Fibroblast of the aortic adventitia (primary cell): ENCODE measurements at regions not wholly inside any gene's neighbourhood (a gene's known extent, or its start where the extent isn't known, plus 50 kb on each side); places are given as distances from the start of the nearest gene placed in this dataset.

Experiments used
- DNase-seq: peaks from one replicate; pipeline ENCODE4 v3.0.0-alpha.2; 2010; ENCODE audit warnings: low read depth
- H3K4me3 ChIP-seq: 2 replicates; pipeline ENCODE4 v1.5.1; 2011; ENCODE audit warnings: low read depth, mild to moderate bottlenecking, control low read depth, low read length, moderate library complexity
- TF ChIP-seq, protein P1 (sequence below): IDR thresholded peaks from 2 replicates; pipeline ENCODE4 v1.5.1; 2011; ENCODE audit warnings: mild to moderate bottlenecking, low read length, control low read depth, inconsistent platforms; ENCODE audit not compliant: insufficient read depth

GRCh38 chr2:122216071-122216470, 460.6 kb downstream of the TSN start:
- TF ChIP-seq, protein P1, sequence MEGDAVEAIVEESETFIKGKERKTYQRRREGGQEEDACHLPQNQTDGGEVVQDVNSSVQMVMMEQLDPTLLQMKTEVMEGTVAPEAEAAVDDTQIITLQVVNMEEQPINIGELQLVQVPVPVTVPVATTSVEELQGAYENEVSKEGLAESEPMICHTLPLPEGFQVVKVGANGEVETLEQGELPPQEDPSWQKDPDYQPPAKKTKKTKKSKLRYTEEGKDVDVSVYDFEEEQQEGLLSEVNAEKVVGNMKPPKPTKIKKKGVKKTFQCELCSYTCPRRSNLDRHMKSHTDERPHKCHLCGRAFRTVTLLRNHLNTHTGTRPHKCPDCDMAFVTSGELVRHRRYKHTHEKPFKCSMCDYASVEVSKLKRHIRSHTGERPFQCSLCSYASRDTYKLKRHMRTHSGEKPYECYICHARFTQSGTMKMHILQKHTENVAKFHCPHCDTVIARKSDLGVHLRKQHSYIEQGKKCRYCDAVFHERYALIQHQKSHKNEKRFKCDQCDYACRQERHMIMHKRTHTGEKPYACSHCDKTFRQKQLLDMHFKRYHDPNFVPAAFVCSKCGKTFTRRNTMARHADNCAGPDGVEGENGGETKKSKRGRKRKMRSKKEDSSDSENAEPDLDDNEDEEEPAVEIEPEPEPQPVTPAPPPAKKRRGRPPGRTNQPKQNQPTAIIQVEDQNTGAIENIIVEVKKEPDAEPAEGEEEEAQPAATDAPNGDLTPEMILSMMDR = no peak
- no peak overlapping the region for H3K4me3 ChIP-seq
- no peak for DNase-seq

GRCh38 chr2:122216901-122217300, 461.4 kb downstream of the TSN start:
- TF ChIP-seq, protein P1 = no peak

DNA sequence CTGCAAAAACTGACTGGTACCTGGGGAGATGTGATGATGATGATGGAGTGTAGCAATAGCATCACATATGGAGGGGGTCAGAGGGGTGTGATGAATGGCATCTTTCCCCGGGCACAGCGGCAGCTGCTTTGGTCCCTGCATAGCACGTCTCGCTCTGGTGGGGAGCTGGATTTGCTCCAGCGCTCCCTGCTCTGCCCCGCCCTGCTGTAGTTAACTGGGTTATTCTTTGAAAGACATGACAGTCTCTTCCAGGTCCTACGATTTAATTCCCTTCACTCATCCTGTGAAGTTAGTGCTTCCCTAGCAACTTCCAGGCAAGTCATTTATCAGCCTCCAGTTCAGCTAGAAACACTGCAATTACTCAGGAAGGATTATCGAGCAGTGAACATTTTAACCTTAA, 463.1 kb downstream of the TSN start:
- TF ChIP-seq, protein P1 = no peak
- no peak overlapping the region for H3K4me3 ChIP-seq
- no peak for DNase-seq

More at GRCh38 chr2:122216901-122217300, 461.4 kb downstream of the TSN start:
- DNase-seq = no peak
- H3K4me3 ChIP-seq = no peak overlapping the region

DNA sequence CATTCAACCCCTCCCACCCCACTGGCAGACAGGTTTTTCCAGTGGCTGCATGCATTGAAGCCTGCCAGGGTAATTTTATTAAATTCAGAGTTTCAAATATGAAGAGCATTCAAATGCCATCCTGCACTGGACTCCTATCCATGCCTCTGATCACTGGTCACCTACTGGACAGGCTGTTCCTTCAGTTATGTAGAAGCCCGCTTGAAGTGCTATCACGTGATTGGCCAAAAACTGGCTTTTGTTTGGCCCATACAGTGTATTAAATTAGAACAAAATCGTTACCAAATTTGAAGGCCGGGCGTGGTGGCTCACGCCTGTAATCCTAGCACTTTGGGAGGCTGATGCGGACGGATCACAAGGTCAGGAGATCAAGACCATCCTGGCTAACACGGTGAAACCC, 464.1 kb downstream of the TSN start:
- no peak overlapping the region for H3K4me3 ChIP-seq
- no peak for DNase-seq
- TF ChIP-seq, protein P1 = no peak

- TF ChIP-seq, protein P1 = no peak
- H3K4me3 ChIP-seq = no peak overlapping the region
- DNase-seq = no peak
Observed at GRCh38 chr2:122221665-122222064, 466.2 kb downstream of the TSN start.

DNA sequence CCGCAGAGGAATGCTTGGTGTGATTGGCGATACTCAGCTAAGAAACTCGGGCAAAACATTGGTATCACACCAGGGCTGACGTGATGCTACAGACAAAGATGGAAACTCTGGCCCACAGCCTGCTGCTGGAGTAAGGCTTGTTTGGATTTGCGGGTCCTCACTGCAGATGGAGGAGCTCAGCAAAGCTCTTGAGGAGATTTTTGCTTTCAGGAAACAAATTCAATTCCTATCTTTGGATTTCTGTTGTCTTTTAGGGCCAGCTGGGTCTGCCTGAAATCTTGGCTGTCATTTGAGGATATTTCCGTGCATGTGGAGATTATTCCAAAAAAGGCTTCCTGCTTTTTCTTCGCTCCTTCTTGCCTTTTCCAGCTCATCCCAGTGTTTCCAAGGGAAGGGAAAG, 475.8 kb downstream of the TSN start:
- DNase-seq = no peak
- no peak overlapping the region for H3K4me3 ChIP-seq
- TF ChIP-seq, protein P1 = no peak

GRCh38 chr2:122233372-122233771, 477.9 kb downstream of the TSN start:
- DNase-seq = no peak
- TF ChIP-seq, protein P1 = no peak
- H3K4me3 ChIP-seq = no peak overlapping the region
